Stimulated activated naive CD8-positive, alpha-beta T cell treated with anti-CD3 and anti-CD28 coated beads, Interleukin-15, amount 100 ng/mL, for 72 hours (primary cell): ENCODE measurements at regions not wholly inside any gene's neighbourhood (a gene's known extent, or its start where the extent isn't known, plus 50 kb on each side); places are given as distances from the start of the nearest gene placed in this dataset.
"Not testable (repeated sequence)": the region's sequence is repeated elsewhere in the genome, so short reads cannot be mapped to it uniquely, and the experiment has no call there.

Experiments
- ATAC-seq: fragments of 150-1000 bp; cut with Tn5 transposase; 2 replicates; pipeline ENCODE4 v1.10.0; 2021; ENCODE audit warnings: mild to moderate bottlenecking, moderate library complexity
- DNase-seq, 2 donors: peaks; one replicate each; pipeline ENCODE4 v3.0.0; 2021 to 2022
- H3K27ac Mint-ChIP-seq, 2 donors: one replicate each; pipeline ENCODE4 v1.8.0; 2022; ENCODE audit warnings: mild to moderate bottlenecking in 2 of 2, mixed read lengths in 2 of 2, moderate library complexity in 2 of 2
- H3K27me3 Mint-ChIP-seq: one replicate; pipeline ENCODE4 v1.8.0; 2022; ENCODE audit warnings: mixed read lengths
- H3K4me1 Mint-ChIP-seq: one replicate; pipeline ENCODE4 v1.8.0; 2022; ENCODE audit warnings: mild to moderate bottlenecking, mixed read lengths
- H3K4me3 Mint-ChIP-seq, 2 donors: one replicate each; pipeline ENCODE4 v1.8.0; 2022; ENCODE audit warnings: mild to moderate bottlenecking in 2 of 2, mixed read lengths in 2 of 2, moderate library complexity in 1 of 2
- H3K9me3 Mint-ChIP-seq, 2 donors: one replicate each; pipeline ENCODE4 v1.8.0; 2022; ENCODE audit warnings: mixed read lengths in 2 of 2

DNA sequence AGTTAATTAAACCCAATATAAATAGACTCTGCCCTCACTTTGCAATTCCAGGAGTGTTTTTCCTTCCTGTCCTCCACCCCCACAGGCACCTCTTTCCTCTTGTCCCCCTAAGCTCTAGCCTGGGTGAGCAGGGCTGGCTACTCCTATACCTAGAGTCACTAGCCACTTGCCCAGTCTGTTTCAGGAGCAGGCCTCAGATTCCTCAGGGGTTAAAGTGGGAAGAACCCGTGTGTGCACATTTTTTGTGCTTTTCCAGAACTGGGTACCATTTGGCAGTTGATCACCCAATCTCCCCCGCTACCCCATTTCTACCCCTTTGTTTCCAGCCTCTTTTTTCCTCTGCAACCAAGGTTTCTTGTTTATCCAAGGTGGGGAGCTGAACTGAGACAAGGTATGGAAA, 153.4 kb downstream of the OR4F15 start:
- not testable (repeated sequence) for H3K27me3 Mint-ChIP-seq, ATAC-seq, H3K4me1 Mint-ChIP-seq, DNase-seq, H3K4me3 Mint-ChIP-seq, H3K27ac Mint-ChIP-seq, H3K9me3 Mint-ChIP-seq

DNA sequence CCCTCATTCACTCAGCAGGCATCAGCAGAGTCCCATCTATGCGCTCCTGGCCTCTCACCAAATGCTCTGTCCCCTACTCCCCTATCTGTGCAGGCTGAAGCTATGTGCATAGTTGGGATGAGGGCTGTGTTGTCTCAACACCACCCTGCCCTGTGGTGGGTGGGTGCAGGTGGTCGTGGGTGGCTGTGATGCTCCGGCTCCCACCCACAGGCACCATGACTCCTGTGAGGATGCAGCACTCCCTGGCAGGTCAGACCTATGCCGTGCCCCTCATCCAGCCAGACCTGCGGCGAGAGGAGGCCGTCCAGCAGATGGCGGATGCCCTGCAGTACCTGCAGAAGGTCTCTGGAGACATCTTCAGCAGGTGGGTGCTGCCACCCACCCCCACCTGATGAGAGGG, 153.9 kb downstream of the OR4F15 start:
- not testable (repeated sequence) for H3K9me3 Mint-ChIP-seq, H3K4me1 Mint-ChIP-seq, H3K27ac Mint-ChIP-seq, DNase-seq, H3K27me3 Mint-ChIP-seq, ATAC-seq, H3K4me3 Mint-ChIP-seq

DNA sequence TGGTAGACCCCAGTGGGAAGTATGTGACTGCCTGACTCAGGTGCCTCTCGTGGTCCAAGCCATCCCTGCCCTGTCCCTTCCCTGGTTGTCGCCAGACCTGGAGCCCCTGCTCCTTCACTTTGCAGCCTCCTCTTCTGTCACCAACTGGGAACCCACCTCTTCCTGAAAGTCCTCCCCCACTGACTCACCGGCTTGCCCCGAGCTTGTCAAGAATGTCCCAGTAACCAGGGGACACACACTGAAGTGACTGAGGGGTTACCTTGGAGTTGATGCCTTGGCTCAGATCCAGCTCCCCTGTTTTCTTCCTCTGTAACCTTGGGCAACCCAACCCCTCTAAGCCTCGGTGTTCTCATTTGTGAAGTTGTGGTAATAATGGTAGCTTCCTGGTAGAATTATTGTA, 155.4 kb downstream of the OR4F15 start:
- not testable (repeated sequence) for H3K27me3 Mint-ChIP-seq, H3K4me3 Mint-ChIP-seq, H3K9me3 Mint-ChIP-seq, DNase-seq, H3K27ac Mint-ChIP-seq, H3K4me1 Mint-ChIP-seq, ATAC-seq

DNA sequence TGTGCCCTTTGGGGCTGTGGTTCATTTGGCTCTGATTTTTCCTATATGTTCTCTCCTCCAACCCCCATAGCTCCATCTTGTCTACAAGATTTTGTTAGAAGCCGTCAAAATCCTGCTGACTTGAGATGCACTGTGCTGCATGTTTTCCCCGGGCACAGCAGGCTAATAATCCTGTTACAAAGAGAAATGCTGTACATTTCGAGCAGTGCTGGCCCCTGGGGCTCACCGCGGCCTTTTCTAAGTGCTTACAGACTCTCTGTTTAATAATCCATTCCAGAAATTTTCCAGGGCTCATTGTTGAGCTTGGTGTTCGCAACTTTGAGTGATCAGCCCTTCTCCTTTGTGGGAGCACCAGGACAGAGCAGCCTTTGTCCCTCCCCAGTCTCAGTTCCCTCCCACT, 158.6 kb downstream of the OR4F15 start:
- not testable (repeated sequence) for ATAC-seq, H3K4me3 Mint-ChIP-seq, H3K27ac Mint-ChIP-seq, H3K9me3 Mint-ChIP-seq, H3K4me1 Mint-ChIP-seq, H3K27me3 Mint-ChIP-seq, DNase-seq

DNA sequence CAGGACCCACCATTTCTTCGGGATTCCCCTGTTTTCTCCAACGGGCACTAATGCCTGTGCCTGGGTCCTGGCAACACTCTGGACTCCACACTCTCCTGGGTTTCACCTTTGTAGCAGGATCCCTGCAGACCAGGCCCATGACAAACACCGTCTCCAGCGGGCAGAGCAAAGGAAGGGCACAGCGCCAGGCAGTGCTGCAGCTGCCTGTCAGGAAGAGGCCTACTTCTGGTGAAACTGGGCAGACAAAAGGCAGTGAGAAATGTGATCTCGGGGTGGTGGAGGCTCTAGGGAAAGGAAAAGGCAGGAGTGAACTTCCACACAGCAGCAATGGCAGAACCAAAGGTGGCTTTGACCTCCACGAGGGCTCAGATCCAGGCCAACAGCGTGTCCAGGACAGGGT, 165.3 kb downstream of the OR4F15 start:
- H3K4me1 Mint-ChIP-seq, ATAC-seq, H3K4me3 Mint-ChIP-seq, H3K9me3 Mint-ChIP-seq, DNase-seq, H3K27me3 Mint-ChIP-seq, H3K27ac Mint-ChIP-seq: not testable (repeated sequence)

DNA sequence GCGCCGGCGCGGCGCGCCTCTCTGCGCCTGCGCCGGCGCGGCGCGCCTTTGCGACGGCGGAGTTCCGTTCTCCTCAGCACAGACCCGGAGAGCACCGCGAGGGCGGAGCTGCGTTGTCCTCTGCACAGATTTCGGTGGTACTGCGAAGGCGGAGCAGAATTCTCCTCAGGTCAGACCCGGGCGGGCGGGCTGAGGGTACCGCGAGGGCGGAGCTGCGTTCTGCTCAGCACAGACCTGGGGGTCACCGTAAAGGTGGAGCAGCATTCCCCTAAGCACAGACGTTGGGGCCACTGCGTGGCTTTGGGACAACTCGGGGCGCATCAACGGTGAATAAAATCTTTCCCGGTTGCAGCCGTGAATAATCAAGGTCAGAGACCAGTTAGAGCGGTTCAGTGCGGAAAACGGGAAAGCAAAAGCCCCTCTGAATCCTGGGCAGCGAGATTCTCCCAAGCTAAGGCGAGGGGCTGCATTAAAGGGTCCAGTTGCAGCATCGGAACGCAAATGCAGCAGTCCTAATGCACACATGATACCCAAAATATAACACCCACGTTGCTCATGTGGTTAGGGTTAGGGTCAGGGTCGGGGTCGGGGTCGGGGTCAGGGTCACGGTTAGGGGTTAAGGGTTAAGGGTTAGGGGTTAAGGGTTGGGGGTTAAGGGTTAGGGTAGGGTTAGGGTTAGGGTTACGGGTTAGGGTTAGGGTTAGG, 168.4 kb downstream of the OR4F15 start:
- H3K4me3 Mint-ChIP-seq, H3K27me3 Mint-ChIP-seq, H3K4me1 Mint-ChIP-seq, H3K27ac Mint-ChIP-seq, H3K9me3 Mint-ChIP-seq: not testable (repeated sequence)
- DNase-seq (peak; percentile 20 to 38), ATAC-seq (peak; percentile 39)
